ENCODE measurements at regions not wholly inside any gene's neighbourhood (a gene's known extent, or its start where the extent isn't known, plus 50 kb on each side); places are given as distances from the start of the nearest gene placed in this dataset.
"Not testable (repeated sequence)": the region's sequence is repeated elsewhere in the genome, so short reads cannot be mapped to it uniquely, and the experiment has no call there.

- not testable (repeated sequence) for DNase-seq
These were observed 1085.8 kb downstream of the PCDH9 start for GRCh38 chr13:66144357-66144756.

GRCh38 chr13:66139701-66140100, 1090.4 kb downstream of the PCDH9 start:
- no peak for DNase-seq

GRCh38 chr13:66139250-66139649, 1090.9 kb downstream of the PCDH9 start:
- DNase-seq: no peak

- no peak for DNase-seq
These were observed 1091.8 kb downstream of the PCDH9 start for GRCh38 chr13:66138172-66138811.

- no peak for DNase-seq
These were observed 1092.8 kb downstream of the PCDH9 start for GRCh38 chr13:66137384-66137783.

- no peak for DNase-seq
These were observed 1101.4 kb downstream of the PCDH9 start for GRCh38 chr13:66128692-66129269.

GRCh38 chr13:66128201-66128600, 1101.9 kb downstream of the PCDH9 start:
- no peak for DNase-seq

GRCh38 chr13:66117563-66117962, 1112.6 kb downstream of the PCDH9 start:
- no peak for DNase-seq

GRCh38 chr13:66113882-66114526, 1116.1 kb downstream of the PCDH9 start:
- no peak for DNase-seq

- no peak for DNase-seq
These were observed 1118.5 kb downstream of the PCDH9 start for GRCh38 chr13:66111628-66112027.

GRCh38 chr13:66106246-66106645, 1123.9 kb downstream of the PCDH9 start:
- no peak for DNase-seq

GRCh38 chr13:66102864-66103263, 1127.3 kb downstream of the PCDH9 start:
- DNase-seq: no peak

- DNase-seq: no peak
These were observed 1130.3 kb downstream of the PCDH9 start for GRCh38 chr13:66099825-66100224.

GRCh38 chr13:66098931-66099628, 1131.1 kb downstream of the PCDH9 start:
- DNase-seq: no peak

- no peak for DNase-seq
These were observed 1140.4 kb downstream of the PCDH9 start for GRCh38 chr13:66089711-66090110.

- DNase-seq: no peak
These were observed 1142.8 kb downstream of the PCDH9 start for GRCh38 chr13:66087269-66087710.

GRCh38 chr13:66077132-66077689, 1152.9 kb downstream of the PCDH9 start:
- DNase-seq: no peak

GRCh38 chr13:66076417-66076816, 1153.7 kb downstream of the PCDH9 start:
- DNase-seq: no peak

- DNase-seq: no peak
These were observed 1156.0 kb downstream of the PCDH9 start for GRCh38 chr13:66074018-66074615.

GRCh38 chr13:66072097-66072496, 1158.0 kb downstream of the PCDH9 start:
- not testable (repeated sequence) for DNase-seq

GRCh38 chr13:66071608-66072007, 1158.5 kb downstream of the PCDH9 start:
- no peak for DNase-seq

GRCh38 chr13:66071029-66071428, 1159.1 kb downstream of the PCDH9 start:
- DNase-seq: no peak

- no peak for DNase-seq
These were observed 1160.6 kb downstream of the PCDH9 start for GRCh38 chr13:66069570-66069969.
